PC-9 (cell line): ENCODE measurements at regions not wholly inside any gene's neighbourhood (a gene's known extent, or its start where the extent isn't known, plus 50 kb on each side); places are given as distances from the start of the nearest gene placed in this dataset.

Experiments used
- BruUV-seq: library from RNA; stranded (reverse); fragments of 400-500 nt; replicated peaks from 2 replicates; lab custom pipeline; 2021; lab: Mats Ljungman, UMichigan
- CTCF ChIA-PET: fragments of 300-600 bp; sonication (Branson Sonifier 250); formaldehyde crosslinking; loops from one replicate; lab custom pipeline; 2022; ENCODE audit warnings: antibody characterized with exemption; lab: Charles Lee
- POLR2A ChIA-PET: fragments of 300-600 bp; sonication (Branson Sonifier 250); formaldehyde crosslinking; loops from one replicate; lab custom pipeline; 2022; ENCODE audit warnings: antibody characterized with exemption; ENCODE audit not compliant: unreplicated experiment; lab: Charles Lee
- DNase-seq, 2 experiments: peaks; one replicate each; pipeline versions ENCODE4 v3.0.0 to v3.0.0-alpha.2; 2015 to 2022; ENCODE audit warnings: mixed read lengths in 1 of 2
- H2AFZ ChIP-seq: fragments of 200-600 bp; sonication (generic); 2 replicates; pipeline ENCODE4 v1.8.1; 2017; ENCODE audit warnings: antibody characterized with exemption
- H3F3A ChIP-seq: fragments of 200-600 bp; sonication (generic); 2 replicates; pipeline ENCODE4 v1.8.1; 2017; ENCODE audit warnings: antibody characterized with exemption, mild to moderate bottlenecking, low read depth; ENCODE audit not compliant: insufficient read depth
- H3K27ac ChIP-seq: fragments of 200-600 bp; sonication (generic); 2 replicates; pipeline ENCODE4 v1.6.1; 2016; ENCODE audit warnings: mixed run types
- H3K27me3 ChIP-seq: fragments of 200-600 bp; sonication (generic); 2 replicates; pipeline ENCODE4 v1.6.1; 2016; ENCODE audit warnings: low read depth, mixed run types; ENCODE audit not compliant: insufficient read depth
- H3K36me3 ChIP-seq: fragments of 200-600 bp; sonication (generic); 2 replicates; pipeline ENCODE4 v1.6.1; 2016; ENCODE audit warnings: low read depth, mixed run types
- H3K4me1 ChIP-seq: fragments of 200-600 bp; sonication (generic); replicated peaks from 2 replicates; pipeline ENCODE4 v1.6.1; 2016; ENCODE audit warnings: mixed run types; ENCODE audit not compliant: insufficient read depth
- H3K4me2 ChIP-seq: fragments of 200-600 bp; sonication (generic); 2 replicates; pipeline ENCODE4 v1.6.1; 2017; ENCODE audit warnings: mixed run types
- H3K4me3 ChIP-seq: fragments of 200-600 bp; sonication (generic); 2 replicates; pipeline ENCODE4 v1.6.1; 2016; ENCODE audit warnings: mixed run types
- H3K79me2 ChIP-seq: fragments of 200-600 bp; sonication (generic); 2 replicates; pipeline ENCODE4 v1.6.1; 2017; ENCODE audit warnings: low read depth, mixed run types
- H3K9me2 ChIP-seq: fragments of 200-600 bp; sonication (generic); 2 replicates; pipeline ENCODE4 v1.8.1; 2017; ENCODE audit warnings: mild to moderate bottlenecking; ENCODE audit not compliant: insufficient read depth
- H3K9me3 ChIP-seq: fragments of 200-600 bp; sonication (generic); 2 replicates; pipeline ENCODE4 v1.8.1; 2016; ENCODE audit warnings: low read depth; ENCODE audit not compliant: insufficient read depth
- H4K20me1 ChIP-seq: fragments of 200-600 bp; sonication (generic); 2 replicates; pipeline ENCODE4 v1.8.1; 2017; ENCODE audit not compliant: insufficient read depth
- EZH2 ChIP-seq: fragments of 200-600 bp; sonication (generic); IDR thresholded peaks from 2 replicates; pipeline ENCODE4 v1.8.0; 2017; ENCODE audit warnings: antibody characterized with exemption, low read depth
- intact Hi-C: fragments of 100-400 bp; cut with micrococcal nuclease; formaldehyde crosslinking; loops from one replicate; pipeline ENCODE4 v1.10.0; 2022; ENCODE audit not compliant: unreplicated experiment
- TF ChIP-seq, protein P1 (sequence below): fragments of 200-600 bp; sonication (generic); conservative IDR thresholded peaks from 2 replicates; pipeline ENCODE4 v1.6.1; 2017; ENCODE audit warnings: mixed run types, antibody characterized with exemption, mild to moderate bottlenecking, moderate library complexity

- H3F3A ChIP-seq, result no peaks in the 10 kb centered on the region
- ChIA-PET POLR2A (no interaction called here), CTCF (no interaction called here)
Measured at GRCh38 chr14:25630447-25630846, 580.5 kb upstream of the STXBP6 start.

GRCh38 chr14:25628978-25629377 lies 579.0 kb upstream of the STXBP6 start:
- CTCF ChIA-PET, result no interaction called here
- H3K79me2 ChIP-seq, result no peaks in the 10 kb centered on the region
- POLR2A ChIA-PET, result no interaction called here
- no peaks in the 10 kb centered on the region for H3K9me2 ChIP-seq
- no peak for DNase-seq
- H3K36me3 ChIP-seq, result no peaks in the 10 kb centered on the region
- no peaks in the 10 kb centered on the region for H3K9me3 ChIP-seq
- H3K4me2 ChIP-seq, result no peak overlapping the region
- no TSS peak for BruUV-seq
- TF ChIP-seq, protein P1, sequence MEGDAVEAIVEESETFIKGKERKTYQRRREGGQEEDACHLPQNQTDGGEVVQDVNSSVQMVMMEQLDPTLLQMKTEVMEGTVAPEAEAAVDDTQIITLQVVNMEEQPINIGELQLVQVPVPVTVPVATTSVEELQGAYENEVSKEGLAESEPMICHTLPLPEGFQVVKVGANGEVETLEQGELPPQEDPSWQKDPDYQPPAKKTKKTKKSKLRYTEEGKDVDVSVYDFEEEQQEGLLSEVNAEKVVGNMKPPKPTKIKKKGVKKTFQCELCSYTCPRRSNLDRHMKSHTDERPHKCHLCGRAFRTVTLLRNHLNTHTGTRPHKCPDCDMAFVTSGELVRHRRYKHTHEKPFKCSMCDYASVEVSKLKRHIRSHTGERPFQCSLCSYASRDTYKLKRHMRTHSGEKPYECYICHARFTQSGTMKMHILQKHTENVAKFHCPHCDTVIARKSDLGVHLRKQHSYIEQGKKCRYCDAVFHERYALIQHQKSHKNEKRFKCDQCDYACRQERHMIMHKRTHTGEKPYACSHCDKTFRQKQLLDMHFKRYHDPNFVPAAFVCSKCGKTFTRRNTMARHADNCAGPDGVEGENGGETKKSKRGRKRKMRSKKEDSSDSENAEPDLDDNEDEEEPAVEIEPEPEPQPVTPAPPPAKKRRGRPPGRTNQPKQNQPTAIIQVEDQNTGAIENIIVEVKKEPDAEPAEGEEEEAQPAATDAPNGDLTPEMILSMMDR, result no peak
- no peak for TF ChIP-seq EZH2
- H2AFZ ChIP-seq, result no peak overlapping the region
- intact Hi-C loops, result no loop called here
- H4K20me1 ChIP-seq, result no peaks in the 10 kb centered on the region
- H3F3A ChIP-seq, result no peaks in the 10 kb centered on the region
- no peaks in the 10 kb centered on the region for H3K27me3 ChIP-seq
- H3K4me1 ChIP-seq, result no peaks in the 10 kb centered on the region
- no peak overlapping the region for H3K4me3 ChIP-seq
- no peak overlapping the region for H3K27ac ChIP-seq

More at GRCh38 chr14:25630447-25630846, 580.5 kb upstream of the STXBP6 start:
- Histone ChIP-seq H3K9me2 (no peaks in the 10 kb centered on the region), H3K27me3 (no peaks in the 10 kb centered on the region), H3K36me3 (no peaks in the 10 kb centered on the region), H3K9me3 (no peaks in the 10 kb centered on the region), H3K4me3 (no peak overlapping the region), H4K20me1 (no peaks in the 10 kb centered on the region), H3K4me1 (no peaks in the 10 kb centered on the region), H3K79me2 (no peaks in the 10 kb centered on the region), H3K27ac (no peak overlapping the region), H3K4me2 (no peak overlapping the region), H2AFZ (no peak overlapping the region)
- no TSS peak for BruUV-seq
- no peak for DNase-seq
- intact Hi-C loops, result no loop called here
- TF ChIP-seq EZH2, result no peak
- TF ChIP-seq, protein P1, result no peak

DNA sequence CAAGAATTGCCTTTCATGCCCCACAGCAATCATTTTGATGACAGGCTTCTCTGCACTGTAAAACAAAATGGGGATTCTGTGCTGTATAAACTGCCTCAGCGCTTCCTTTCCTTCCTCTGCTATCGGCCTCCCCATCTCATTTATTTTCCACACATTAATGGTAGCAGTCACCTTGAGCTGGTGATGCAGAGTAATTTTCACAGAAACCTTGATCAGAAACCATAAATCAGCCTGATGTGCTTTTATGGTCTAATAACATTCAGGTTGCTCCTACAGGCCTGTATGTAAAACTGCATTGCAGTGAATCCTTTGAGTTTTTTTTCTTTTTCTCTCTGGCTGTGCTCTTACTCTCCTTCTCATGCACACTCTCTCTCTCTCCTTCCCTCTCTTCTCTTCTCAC lies 578.4 kb upstream of the STXBP6 start:
- no peaks in the 10 kb centered on the region for H3K9me3 ChIP-seq
- no peak overlapping the region for H2AFZ ChIP-seq
- H3K27me3 ChIP-seq, result no peaks in the 10 kb centered on the region
- ChIA-PET CTCF (no interaction called here), POLR2A (no interaction called here)
- H3K9me2 ChIP-seq, result no peaks in the 10 kb centered on the region
- H3F3A ChIP-seq, result no peaks in the 10 kb centered on the region
- intact Hi-C loops, result no loop called here
- TF ChIP-seq EZH2, result no peak
- TF ChIP-seq, protein P1, result no peak
- H3K36me3 ChIP-seq, result no peaks in the 10 kb centered on the region
- H3K4me3 ChIP-seq, result no peak overlapping the region
- no peak for DNase-seq
- no peaks in the 10 kb centered on the region for H3K4me1 ChIP-seq
- no peaks in the 10 kb centered on the region for H4K20me1 ChIP-seq
- no peak overlapping the region for H3K4me2 ChIP-seq
- no peak overlapping the region for H3K27ac ChIP-seq
- no TSS peak for BruUV-seq
- H3K79me2 ChIP-seq, result no peaks in the 10 kb centered on the region
